ENCODE measurements at regions not wholly inside any gene's neighbourhood (a gene's known extent, or its start where the extent isn't known, plus 50 kb on each side); places are given as distances from the start of the nearest gene placed in this dataset.

- intact Hi-C loops (cut with micrococcal nuclease): no loop called here
- Histone ChIP-seq H3K9me3 (replicated peaks) (no peaks in the 10 kb centered on the region), H3K27ac (replicated peaks) (no peak overlapping the region), H3K27me3 (ENCODE audit: low read depth) (no peaks in the 10 kb centered on the region), H3K36me3 (no peaks in the 10 kb centered on the region), H3K4me3 (no peak overlapping the region), H3K4me1 (peaks cover 14% of the 10 kb centered on the region)
- DNase-seq: no peak
- no peak for TF ChIP-seq CTCF (IDR thresholded peaks at IDR 0.05; ENCODE audit: borderline replicate concordance)
Observed at GRCh38 chr4:15240764-15241163, 187.1 kb upstream of the C1QTNF7 start.

DNA sequence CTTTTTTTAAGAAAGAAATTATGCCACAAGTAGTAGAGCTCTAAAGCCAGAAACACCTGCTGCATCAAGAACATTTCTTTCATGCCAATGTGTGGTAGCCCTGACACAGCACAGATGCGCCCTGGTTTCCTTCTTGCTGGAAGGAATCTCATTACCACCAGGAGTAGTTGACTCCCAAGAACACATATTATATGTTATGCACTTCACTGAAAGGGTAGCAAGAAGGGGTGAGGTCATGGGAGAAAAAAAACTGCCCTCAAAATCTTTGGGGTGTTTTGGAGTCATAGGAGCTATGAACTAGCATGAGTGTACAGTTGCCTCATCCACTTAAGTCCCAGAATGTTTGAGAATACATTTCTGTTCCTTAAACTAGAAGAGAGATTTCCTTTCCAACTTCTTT is 185.8 kb upstream of the C1QTNF7 start:
- no peaks in the 10 kb centered on the region for H3K9me3 ChIP-seq (replicated peaks)
- peaks cover 14% of the 10 kb centered on the region for H3K4me1 ChIP-seq
- no peaks in the 10 kb centered on the region for H3K27me3 ChIP-seq (ENCODE audit: low read depth)
- no peak overlapping the region for H3K4me3 ChIP-seq
- DNase-seq: no peak
- no peak overlapping the region for H3K27ac ChIP-seq (replicated peaks)
- TF ChIP-seq CTCF (IDR thresholded peaks at IDR 0.05; ENCODE audit: borderline replicate concordance): no peak
- no peaks in the 10 kb centered on the region for H3K36me3 ChIP-seq
- intact Hi-C loops (cut with micrococcal nuclease): no loop called here

- TF ChIP-seq CTCF (IDR thresholded peaks at IDR 0.05; ENCODE audit: borderline replicate concordance): no peak
- intact Hi-C loops (cut with micrococcal nuclease): no loop called here
- Histone ChIP-seq H3K9me3 (replicated peaks) (no peaks in the 10 kb centered on the region), H3K27ac (replicated peaks) (no peak overlapping the region), H3K27me3 (ENCODE audit: low read depth) (no peaks in the 10 kb centered on the region), H3K36me3 (no peaks in the 10 kb centered on the region), H3K4me1 (peaks cover 4% of the 10 kb centered on the region), H3K4me3 (no peak overlapping the region)
- no peak for DNase-seq
Observed at GRCh38 chr4:15244354-15244753, 183.5 kb upstream of the C1QTNF7 start.

- Histone ChIP-seq H3K36me3 (no peaks in the 10 kb centered on the region), H3K4me3 (no peak overlapping the region), H3K27ac (replicated peaks) (no peak overlapping the region), H3K9me3 (replicated peaks) (no peaks in the 10 kb centered on the region), H3K27me3 (ENCODE audit: low read depth) (no peaks in the 10 kb centered on the region), H3K4me1 (no peaks in the 10 kb centered on the region)
- intact Hi-C loops (cut with micrococcal nuclease): no loop called here
- no peak for TF ChIP-seq CTCF (IDR thresholded peaks at IDR 0.05; ENCODE audit: borderline replicate concordance)
- no peak for DNase-seq
Observed at GRCh38 chr4:15245006-15245530, 182.8 kb upstream of the C1QTNF7 start.

- peak; percentile 53 for DNase-seq
- no peak overlapping the region for H3K4me3 ChIP-seq
- H3K9me3 ChIP-seq (replicated peaks): no peaks in the 10 kb centered on the region
- TF ChIP-seq CTCF (IDR thresholded peaks at IDR 0.05; ENCODE audit: borderline replicate concordance): no peak
- no peaks in the 10 kb centered on the region for H3K27me3 ChIP-seq (ENCODE audit: low read depth)
- no peaks in the 10 kb centered on the region for H3K36me3 ChIP-seq
- H3K4me1 ChIP-seq: no peaks in the 10 kb centered on the region
- intact Hi-C loops (cut with micrococcal nuclease): no loop called here
- H3K27ac ChIP-seq (replicated peaks): peak overlapping the region; percentile 1
Observed at GRCh38 chr4:15250021-15250441, 177.8 kb upstream of the C1QTNF7 start.

Measured in left ventricle myocardium inferior (tissue), 1 donor.